KMS-11 (cell line): ENCODE measurements at regions not wholly inside any gene's neighbourhood (a gene's known extent, or its start where the extent isn't known, plus 50 kb on each side); places are given as distances from the start of the nearest gene placed in this dataset.

Experiments
- H2AFZ ChIP-seq: fragments of 200-600 bp; sonication (generic); 2 replicates; pipeline ENCODE4 v1.6.1; 2016; ENCODE audit warnings: antibody characterized with exemption, mixed run types, low read depth
- H3K27ac ChIP-seq: fragments of 200-600 bp; sonication (generic); 2 replicates; pipeline ENCODE4 v1.6.1; 2016; ENCODE audit warnings: mild to moderate bottlenecking, mixed run types
- H3K27me3 ChIP-seq: fragments of 200-600 bp; sonication (generic); 2 replicates; pipeline ENCODE4 v1.6.1; 2017; ENCODE audit warnings: mild to moderate bottlenecking, low read depth, mixed run types, moderate library complexity; ENCODE audit not compliant: insufficient read depth
- H3K36me3 ChIP-seq: fragments of 200-600 bp; sonication (generic); 2 replicates; pipeline ENCODE4 v1.6.1; 2017; ENCODE audit warnings: mild to moderate bottlenecking, mixed run types; ENCODE audit not compliant: insufficient read depth
- H3K4me1 ChIP-seq: fragments of 200-600 bp; sonication (generic); 2 replicates; pipeline ENCODE4 v1.6.1; 2016; ENCODE audit warnings: mild to moderate bottlenecking, low read depth, mixed run types; ENCODE audit not compliant: poor library complexity, severe bottlenecking
- H3K4me2 ChIP-seq: fragments of 200-600 bp; sonication (generic); 2 replicates; pipeline ENCODE4 v1.7.0; 2016; ENCODE audit warnings: mild to moderate bottlenecking, mixed run types
- H3K4me3 ChIP-seq: fragments of 200-600 bp; sonication (generic); IDR thresholded peaks from 2 replicates; pipeline ENCODE4 v1.6.1; 2017; ENCODE audit warnings: low read depth, low read length, mixed read lengths; ENCODE audit not compliant: insufficient read depth
- H3K79me2 ChIP-seq: fragments of 200-600 bp; sonication (generic); 2 replicates; pipeline ENCODE4 v1.6.1; 2016; ENCODE audit warnings: low read depth, mixed run types; ENCODE audit not compliant: insufficient read depth
- H3K9ac ChIP-seq: fragments of 200-600 bp; sonication (generic); 2 replicates; pipeline ENCODE4 v1.6.1; 2016; ENCODE audit warnings: mild to moderate bottlenecking, mixed run types
- H4K20me1 ChIP-seq: fragments of 200-600 bp; sonication (generic); 2 replicates; pipeline ENCODE4 v1.6.1; 2016; ENCODE audit warnings: mild to moderate bottlenecking, mixed run types; ENCODE audit not compliant: insufficient read depth
- TF ChIP-seq, protein P1 (sequence below): fragments of 200-600 bp; sonication (generic); conservative IDR thresholded peaks from 2 replicates; pipeline ENCODE4 v1.6.1; 2017; ENCODE audit warnings: low read depth, mild to moderate bottlenecking, antibody characterized with exemption, low read length, moderate library complexity, mixed read lengths

DNA sequence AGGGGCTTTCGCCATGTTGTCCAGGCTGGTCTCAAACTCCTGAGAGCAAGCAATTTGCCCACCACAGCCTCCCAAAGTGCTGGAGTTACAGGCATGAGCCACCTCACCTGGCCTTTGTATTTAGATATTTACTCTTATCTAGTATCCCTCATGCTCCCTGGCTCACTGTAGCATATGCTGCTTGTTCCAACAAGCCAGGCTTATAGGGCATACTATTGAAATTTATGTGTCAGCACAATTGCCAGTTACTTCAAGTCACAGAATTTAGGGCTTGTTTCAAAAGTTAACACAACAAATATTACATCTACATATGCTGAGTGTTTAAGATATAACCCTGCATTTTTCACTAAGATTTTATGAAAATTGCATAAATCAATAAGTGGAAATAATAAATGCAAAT, 469.2 kb upstream of the ZNF608 start:
- Histone ChIP-seq H3K4me1 (no peaks in the 10 kb centered on the region), H3K79me2 (no peaks in the 10 kb centered on the region), H3K9ac (no peak overlapping the region), H4K20me1 (no peaks in the 10 kb centered on the region), H3K36me3 (no peaks in the 10 kb centered on the region), H3K4me3 (no peak overlapping the region), H3K27ac (no peak overlapping the region), H2AFZ (no peak overlapping the region), H3K27me3 (no peaks in the 10 kb centered on the region), H3K4me2 (no peak overlapping the region)
- TF ChIP-seq, protein P1, sequence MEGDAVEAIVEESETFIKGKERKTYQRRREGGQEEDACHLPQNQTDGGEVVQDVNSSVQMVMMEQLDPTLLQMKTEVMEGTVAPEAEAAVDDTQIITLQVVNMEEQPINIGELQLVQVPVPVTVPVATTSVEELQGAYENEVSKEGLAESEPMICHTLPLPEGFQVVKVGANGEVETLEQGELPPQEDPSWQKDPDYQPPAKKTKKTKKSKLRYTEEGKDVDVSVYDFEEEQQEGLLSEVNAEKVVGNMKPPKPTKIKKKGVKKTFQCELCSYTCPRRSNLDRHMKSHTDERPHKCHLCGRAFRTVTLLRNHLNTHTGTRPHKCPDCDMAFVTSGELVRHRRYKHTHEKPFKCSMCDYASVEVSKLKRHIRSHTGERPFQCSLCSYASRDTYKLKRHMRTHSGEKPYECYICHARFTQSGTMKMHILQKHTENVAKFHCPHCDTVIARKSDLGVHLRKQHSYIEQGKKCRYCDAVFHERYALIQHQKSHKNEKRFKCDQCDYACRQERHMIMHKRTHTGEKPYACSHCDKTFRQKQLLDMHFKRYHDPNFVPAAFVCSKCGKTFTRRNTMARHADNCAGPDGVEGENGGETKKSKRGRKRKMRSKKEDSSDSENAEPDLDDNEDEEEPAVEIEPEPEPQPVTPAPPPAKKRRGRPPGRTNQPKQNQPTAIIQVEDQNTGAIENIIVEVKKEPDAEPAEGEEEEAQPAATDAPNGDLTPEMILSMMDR, result no peak

DNA sequence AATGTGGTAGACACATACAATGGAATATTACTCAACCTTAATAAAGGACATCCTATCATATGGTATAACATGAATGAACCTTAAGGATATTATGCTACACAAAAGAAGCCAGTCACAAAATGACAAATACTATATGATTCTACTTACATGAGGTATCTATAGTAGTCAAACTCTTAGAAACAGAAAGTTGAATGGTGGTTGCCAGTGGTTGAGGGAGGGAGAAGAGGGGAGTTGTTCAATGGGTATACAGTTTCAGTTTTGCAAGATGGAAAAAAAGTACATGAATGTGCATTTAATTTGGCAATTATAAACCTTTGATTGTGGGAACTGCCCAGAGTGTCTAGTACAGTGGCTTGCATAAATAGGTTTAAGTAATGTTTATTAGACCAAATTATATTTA, 473.3 kb upstream of the ZNF608 start:
- H3K4me2 ChIP-seq, result no peak overlapping the region
- no peak overlapping the region for H3K27ac ChIP-seq
- H3K9ac ChIP-seq, result no peak overlapping the region
- H4K20me1 ChIP-seq, result no peaks in the 10 kb centered on the region
- H3K4me3 ChIP-seq, result no peak overlapping the region
- H3K36me3 ChIP-seq, result no peaks in the 10 kb centered on the region
- TF ChIP-seq, protein P1, result no peak
- H3K4me1 ChIP-seq, result no peaks in the 10 kb centered on the region
- H3K79me2 ChIP-seq, result no peaks in the 10 kb centered on the region
- no peak overlapping the region for H2AFZ ChIP-seq
- H3K27me3 ChIP-seq, result no peaks in the 10 kb centered on the region

DNA sequence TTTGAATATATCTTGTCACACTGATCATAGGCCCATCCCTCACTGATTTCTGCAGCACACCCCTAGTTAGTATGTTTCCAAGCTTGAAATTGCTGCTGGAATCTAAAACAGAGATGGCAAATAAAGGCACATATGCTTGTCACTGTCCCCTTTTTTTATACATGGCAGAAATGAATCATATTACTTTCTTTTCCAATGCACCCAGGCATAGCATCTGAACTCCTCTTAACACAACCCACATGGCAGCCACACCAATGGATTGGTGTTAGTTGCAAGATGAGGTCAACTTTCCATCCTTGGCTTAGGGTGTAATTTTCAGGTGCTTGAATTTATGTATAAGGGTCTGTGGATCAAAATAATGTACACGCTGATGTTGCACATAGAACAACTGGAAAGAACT, 473.8 kb upstream of the ZNF608 start:
- TF ChIP-seq, protein P1, result no peak
- Histone ChIP-seq H3K36me3 (no peaks in the 10 kb centered on the region), H3K4me3 (no peak overlapping the region), H3K4me1 (no peaks in the 10 kb centered on the region), H3K27me3 (no peaks in the 10 kb centered on the region), H3K4me2 (no peak overlapping the region), H2AFZ (no peak overlapping the region), H3K9ac (no peak overlapping the region), H3K27ac (no peak overlapping the region), H4K20me1 (no peaks in the 10 kb centered on the region), H3K79me2 (no peaks in the 10 kb centered on the region)

DNA sequence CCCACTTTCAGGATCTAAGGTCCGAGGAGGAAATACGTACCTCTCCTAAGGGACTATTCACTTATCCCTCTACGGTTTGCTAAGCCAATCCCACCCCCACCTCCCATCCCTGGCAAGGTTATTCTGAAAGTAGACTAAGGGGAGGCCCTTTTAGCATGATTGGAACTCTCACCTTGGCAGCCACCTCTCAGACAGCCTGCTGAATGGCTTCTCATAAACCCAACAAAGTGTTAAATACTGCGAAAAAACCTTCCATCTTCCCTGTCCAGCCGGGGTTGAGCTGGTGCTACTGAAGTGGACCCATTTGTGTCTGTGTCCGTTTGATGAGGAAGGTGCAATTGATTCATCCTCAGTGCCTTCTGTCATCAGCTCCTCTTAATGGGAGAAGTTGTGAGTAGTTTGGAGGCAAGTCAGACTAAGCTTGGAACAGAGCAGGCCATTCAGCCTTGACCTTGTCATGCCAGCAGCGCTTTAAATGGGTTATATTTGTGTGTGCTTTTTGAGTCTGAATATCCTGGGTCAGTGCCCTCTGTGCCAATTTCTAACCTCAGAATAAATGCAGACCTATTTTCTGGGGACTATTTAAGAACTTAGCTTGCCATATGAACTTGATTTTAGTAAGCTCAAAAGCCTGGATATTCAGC, 476.3 kb upstream of the ZNF608 start:
- Histone ChIP-seq H3K4me3 (no peak overlapping the region), H3K36me3 (no peaks in the 10 kb centered on the region), H4K20me1 (no peaks in the 10 kb centered on the region), H3K9ac (no peak overlapping the region), H2AFZ (no peak overlapping the region), H3K27me3 (no peaks in the 10 kb centered on the region), H3K79me2 (no peaks in the 10 kb centered on the region), H3K27ac (no peak overlapping the region), H3K4me1 (no peaks in the 10 kb centered on the region), H3K4me2 (no peak overlapping the region)
- TF ChIP-seq, protein P1, result no peak
